ENCODE measurements at regions not wholly inside any gene's neighbourhood (a gene's known extent, or its start where the extent isn't known, plus 50 kb on each side); places are given as distances from the start of the nearest gene placed in this dataset.

DNA sequence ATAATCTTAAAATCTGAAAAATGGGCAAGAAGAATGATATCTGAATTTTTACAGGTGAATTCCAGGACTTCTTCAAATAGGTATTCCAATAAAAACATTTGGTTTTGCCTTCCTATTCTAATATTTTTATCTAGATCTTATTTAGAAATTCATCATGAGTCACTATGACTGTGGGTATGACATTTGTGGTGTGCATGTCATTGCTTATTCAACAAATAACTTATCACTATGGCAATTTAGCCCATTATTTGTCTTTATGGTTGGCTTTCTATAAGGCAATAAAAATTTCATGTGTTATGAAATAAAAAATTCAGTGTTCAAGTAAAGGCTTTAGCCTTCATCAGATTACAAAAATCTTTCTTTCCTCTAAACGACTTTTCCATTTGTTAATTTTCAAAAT is 1139.6 kb upstream of the NUDT12 start:
- Histone ChIP-seq H2AK5ac (ENCODE audit: insufficient read length, low read length) (no peak overlapping the region), H2BK5ac (ENCODE audit: insufficient read length, low read length) (no peak overlapping the region), H2AFZ (ENCODE audit: low read length) (no peak overlapping the region), H4K5ac (ENCODE audit: insufficient read length, low read depth, low read length) (no peak overlapping the region), H3T11ph (ENCODE audit: low read length) (no peak overlapping the region), H3K9ac (ENCODE audit: extremely low read depth, insufficient read length, low read length) (no peak overlapping the region), H3K27me3 (ENCODE audit: insufficient read depth, low read length) (no peaks in the 10 kb centered on the region), H3K79me2 (ENCODE audit: insufficient read depth, low read length) (no peaks in the 10 kb centered on the region), H3K4ac (ENCODE audit: low read depth, low read length) (no peak overlapping the region), H3K27ac (ENCODE audit: insufficient read length, low read depth, low read length) (no peak overlapping the region), H3K4me1 (ENCODE audit: insufficient read depth, low read length) (no peaks in the 10 kb centered on the region), H4K91ac (ENCODE audit: insufficient read length, low read depth, low read length) (no peak overlapping the region), H2BK20ac (ENCODE audit: low read depth, low read length, poor library complexity, severe bottlenecking) (no peak overlapping the region), H3K56ac (ENCODE audit: insufficient read length, low read depth, low read length) (no peak overlapping the region), H2BK12ac (ENCODE audit: insufficient read length, low read depth, low read length) (no peak overlapping the region), H3K79me1 (ENCODE audit: insufficient read depth, low read depth, low read length, poor library complexity, severe bottlenecking) (no peaks in the 10 kb centered on the region), H2BK120ac (ENCODE audit: low read depth, low read length, poor library complexity, severe bottlenecking) (no peak overlapping the region), H3K4me2 (ENCODE audit: insufficient read depth, insufficient read length, low read length) (no peak overlapping the region), H4K8ac (replicated peaks; ENCODE audit: insufficient read length, low read depth, low read length) (no peak overlapping the region), H4K20me1 (ENCODE audit: control insufficient read depth, insufficient read depth, insufficient read length) (no peaks in the 10 kb centered on the region), H3K9me3 (ENCODE audit: control insufficient read depth, low read depth, low read length) (peaks cover 11% of the 10 kb centered on the region), H3K23me2 (ENCODE audit: insufficient read length, low read depth, low read length, poor library complexity, severe bottlenecking) (no peaks in the 10 kb centered on the region), H3K14ac (ENCODE audit: insufficient read depth, low read length) (no peak overlapping the region), H3K18ac (ENCODE audit: insufficient read length, low read depth, low read length) (no peak overlapping the region), H2BK15ac (ENCODE audit: low read depth, low read length) (no peak overlapping the region), H3K23ac (ENCODE audit: insufficient read length, low read depth, low read length) (no peak overlapping the region)
- TF ChIP-seq, protein P1, sequence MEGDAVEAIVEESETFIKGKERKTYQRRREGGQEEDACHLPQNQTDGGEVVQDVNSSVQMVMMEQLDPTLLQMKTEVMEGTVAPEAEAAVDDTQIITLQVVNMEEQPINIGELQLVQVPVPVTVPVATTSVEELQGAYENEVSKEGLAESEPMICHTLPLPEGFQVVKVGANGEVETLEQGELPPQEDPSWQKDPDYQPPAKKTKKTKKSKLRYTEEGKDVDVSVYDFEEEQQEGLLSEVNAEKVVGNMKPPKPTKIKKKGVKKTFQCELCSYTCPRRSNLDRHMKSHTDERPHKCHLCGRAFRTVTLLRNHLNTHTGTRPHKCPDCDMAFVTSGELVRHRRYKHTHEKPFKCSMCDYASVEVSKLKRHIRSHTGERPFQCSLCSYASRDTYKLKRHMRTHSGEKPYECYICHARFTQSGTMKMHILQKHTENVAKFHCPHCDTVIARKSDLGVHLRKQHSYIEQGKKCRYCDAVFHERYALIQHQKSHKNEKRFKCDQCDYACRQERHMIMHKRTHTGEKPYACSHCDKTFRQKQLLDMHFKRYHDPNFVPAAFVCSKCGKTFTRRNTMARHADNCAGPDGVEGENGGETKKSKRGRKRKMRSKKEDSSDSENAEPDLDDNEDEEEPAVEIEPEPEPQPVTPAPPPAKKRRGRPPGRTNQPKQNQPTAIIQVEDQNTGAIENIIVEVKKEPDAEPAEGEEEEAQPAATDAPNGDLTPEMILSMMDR (conservative IDR thresholded peaks at IDR 0.05) = no peak
- Mint-ChIP-seq H3K4me3 (no peak overlapping the region), H3K27me3 (ENCODE audit: low read depth) (no peaks in the 10 kb centered on the region), H3K4me1 (peaks cover 9% of the 10 kb centered on the region in 2 experiments), H3K9me3 (peaks cover 16 to 17% of the 10 kb centered on the region in 2 experiments), H3K27ac (no peak overlapping the region), H3K36me3 (ENCODE audit: insufficient read depth in 1 of 3, low read depth in 3 of 3) (peaks cover 8 to 13% (median 10%) of the 10 kb centered on the region in 3 experiments; a peak in 6 of 7 replicates)
- no peak for DNase-seq
- WGBS (ENCODE audit: extremely low coverage, insufficient read length, low lambda C conversion rate) = no CpG with 5 or more reads among the region's 1 CpG
